ENCODE measurements at regions not wholly inside any gene's neighbourhood (a gene's known extent, or its start where the extent isn't known, plus 50 kb on each side); places are given as distances from the start of the nearest gene placed in this dataset.

- TF ChIP-seq MYC (IDR thresholded peaks at IDR 0.05; ENCODE audit: insufficient read depth, insufficient read length, insufficient replicate concordance, low read length, severe bottlenecking) (no peak), CTCF (IDR thresholded peaks at IDR 0.05 in 2 of 3, conservative IDR thresholded peaks at IDR 0.05 in 1 of 3; ENCODE audit: control insufficient read depth in 2 of 3, extremely low read depth in 1 of 3, insufficient read depth in 1 of 3, low read depth in 3 of 3, low read length in 3 of 3) (no peak), POU2F2 (IDR thresholded peaks at IDR 0.05; ENCODE audit: borderline replicate concordance, low read depth, low read length) (no peak), POLR2AphosphoS5 (IDR thresholded peaks at IDR 0.05; ENCODE audit: low read length) (no peak), TCF12 (IDR thresholded peaks at IDR 0.05; ENCODE audit: low read depth, low read length) (no peak), POLR2A (IDR thresholded peaks at IDR 0.05; ENCODE audit: low read depth, low read length) (no peak), STAT3 (IDR thresholded peaks at IDR 0.05; ENCODE audit: low read depth, low read length) (no peak), NFIC (IDR thresholded peaks at IDR 0.05; ENCODE audit: low read depth, low read length) (no peak), ZZZ3 (IDR thresholded peaks at IDR 0.05; ENCODE audit: control insufficient read depth, insufficient read length, low read depth) (no peak)
- TF ChIP-seq, protein P1, sequence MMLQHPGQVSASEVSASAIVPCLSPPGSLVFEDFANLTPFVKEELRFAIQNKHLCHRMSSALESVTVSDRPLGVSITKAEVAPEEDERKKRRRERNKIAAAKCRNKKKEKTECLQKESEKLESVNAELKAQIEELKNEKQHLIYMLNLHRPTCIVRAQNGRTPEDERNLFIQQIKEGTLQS (IDR thresholded peaks at IDR 0.05; ENCODE audit: borderline replicate concordance, extremely low read depth, low read depth, low read length): no peak
These were observed 114.8 kb upstream of the NAV2 start for GRCh38 chr11:19597876-19598275.

All from GM12878 (cell line).